ENCODE measurements at regions not wholly inside any gene's neighbourhood (a gene's known extent, or its start where the extent isn't known, plus 50 kb on each side); places are given as distances from the start of the nearest gene placed in this dataset.

GRCh38 chr4:72679666-72680065 lies 110.6 kb upstream of the ADAMTS3 start:
- TF ChIP-seq ZFP1 (CRISPR knock-in tag; IDR thresholded peaks at IDR 0.05), result no peak
- no peak for TF ChIP-seq RFX5 (IDR thresholded peaks at IDR 0.05; ENCODE audit: low read depth, low read length)
- TF ChIP-seq NR3C1 (CRISPR knock-in tag; IDR thresholded peaks at IDR 0.05), result no peak
- TF ChIP-seq ELF4 (CRISPR knock-in tag; IDR thresholded peaks at IDR 0.05), result no peak
- no peak for TF ChIP-seq RFX1 (IDR thresholded peaks at IDR 0.05)
- TF ChIP-seq ARID4B (CRISPR knock-in tag; IDR thresholded peaks at IDR 0.05), result no peak
